ENCODE measurements at regions not wholly inside any gene's neighbourhood (a gene's known extent, or its start where the extent isn't known, plus 50 kb on each side); places are given as distances from the start of the nearest gene placed in this dataset.

GRCh38 chr12:46671102-46671501 is 154.7 kb downstream of the SLC38A4 start:
- Histone ChIP-seq H3K9ac (ENCODE audit: low read length) (no peak overlapping the region), H2AFZ (ENCODE audit: low read depth, low read length, poor library complexity, severe bottlenecking) (no peak overlapping the region), H3K27ac (ENCODE audit: low read depth, low read length) (no peak overlapping the region), H3K9me3 (ENCODE audit: control insufficient read depth in 1 of 2, insufficient read depth in 1 of 2, low read depth in 1 of 2, low read length in 2 of 2) (no peaks in the 10 kb centered on the region), H3K4me1 (ENCODE audit: control insufficient read depth in 1 of 2, insufficient read depth in 2 of 2, low read length in 2 of 2) (peaks cover 27 to 29% of the 10 kb centered on the region in 2 experiments), H4K20me1 (ENCODE audit: insufficient read depth) (no peaks in the 10 kb centered on the region), H3K79me2 (ENCODE audit: insufficient read depth, low read length) (no peaks in the 10 kb centered on the region), H3K9me2 (ENCODE audit: insufficient read depth) (no peaks in the 10 kb centered on the region), H3K36me3 (ENCODE audit: control insufficient read depth in 1 of 2, insufficient read depth in 2 of 2, low read length in 2 of 2) (no peaks in the 10 kb centered on the region), H3K4me3 (replicated peaks in 1 of 2; ENCODE audit: low read depth in 1 of 2, low read length in 2 of 2) (no peak overlapping the region), H3K27me3 (ENCODE audit: insufficient read depth, low read length) (no peaks in the 10 kb centered on the region), H3K4me2 (ENCODE audit: low read length) (no peak overlapping the region)
- POLR2A ChIA-PET = no interaction called here
- CTCF ChIA-PET = no interaction called here
- no TSS peak for BruUV-seq (replicated peaks)
- TF ChIP-seq ZNF274 (IDR thresholded peaks at IDR 0.05; ENCODE audit: low read depth, low read length) = no peak
- no peak for TF ChIP-seq SRF (IDR thresholded peaks at IDR 0.05; ENCODE audit: low read depth)
- TF ChIP-seq ZBTB33 (IDR thresholded peaks at IDR 0.05; ENCODE audit: extremely low read depth, insufficient replicate concordance, low read length) = no peak
- TF ChIP-seq SIN3A (IDR thresholded peaks at IDR 0.05; ENCODE audit: low read depth) = no peak
- no peak for TF ChIP-seq CTCF (IDR thresholded peaks at IDR 0.05 in 2 of 3, conservative IDR thresholded peaks at IDR 0.05 in 1 of 3; ENCODE audit: borderline replicate concordance in 1 of 3, insufficient read depth in 1 of 3, low read depth in 2 of 3, low read length in 2 of 3)
- TF ChIP-seq EZH2phosphoT487 (IDR thresholded peaks at IDR 0.05; ENCODE audit: borderline replicate concordance) = no peak
- TF ChIP-seq YY1 (IDR thresholded peaks at IDR 0.05; ENCODE audit: extremely low read depth, insufficient replicate concordance, low read depth, low read length) = no peak
- TF ChIP-seq CBX3 (IDR thresholded peaks at IDR 0.05; ENCODE audit: low read depth) = no peak
- TF ChIP-seq POLR2A (IDR thresholded peaks at IDR 0.05; ENCODE audit: borderline replicate concordance, extremely low read depth, insufficient read depth, insufficient read length) = no peak
- no peak for TF ChIP-seq MAX (IDR thresholded peaks at IDR 0.05)
- ATAC-seq (no peak), DNase-seq (ENCODE audit: low read depth, low spot score) (no peak)
- RAD21 ChIA-PET (ENCODE audit: low non-redundant PET in 1 of 2, low total read pairs in 2 of 2, uncharacterized antibody in 2 of 2, unreplicated experiment in 2 of 2) = no interaction called here
- intact Hi-C loops (cut with micrococcal nuclease) = loop anchor here (10.0 kb wide), 2 partner anchors 546 to 676 kb away; partner anchors contain the start of gene SCAF11

Measured in HCT116 (cell line).